Ramos (cell line): ENCODE measurements at regions not wholly inside any gene's neighbourhood (a gene's known extent, or its start where the extent isn't known, plus 50 kb on each side); places are given as distances from the start of the nearest gene placed in this dataset.

Source experiments
- in situ Hi-C: fragments of 300-500 bp; cut with MboI; formaldehyde crosslinking; loops from one replicate; pipeline ENCODE4 v1.14.3; 2022; ENCODE audit warnings: low sequenced_read_pairs; ENCODE audit not compliant: unreplicated experiment

DNA sequence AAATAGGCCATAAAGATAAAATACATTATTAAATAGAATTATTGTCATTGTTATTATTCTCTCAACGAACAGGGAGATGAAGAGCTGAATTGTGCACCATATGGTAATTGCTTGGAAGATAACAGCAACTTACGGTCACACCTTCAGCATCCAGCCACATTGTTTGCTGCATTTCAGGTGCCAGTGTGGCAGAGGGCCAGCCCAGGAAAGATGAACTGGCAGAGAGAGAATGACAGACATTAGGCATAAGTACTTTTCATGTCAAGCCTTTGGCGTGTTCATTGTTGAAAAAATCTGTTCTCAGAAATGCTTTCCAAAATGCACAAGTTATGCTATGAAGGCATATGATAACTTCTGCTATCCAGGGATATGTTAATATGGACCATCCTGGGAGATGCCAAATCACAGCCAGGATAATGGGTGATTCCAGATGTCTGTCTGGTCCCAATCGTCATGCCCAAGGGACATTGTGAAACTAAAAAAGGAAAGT is 748.6 kb upstream of the PIK3C3 start:
- in situ Hi-C loops: no loop called here

DNA sequence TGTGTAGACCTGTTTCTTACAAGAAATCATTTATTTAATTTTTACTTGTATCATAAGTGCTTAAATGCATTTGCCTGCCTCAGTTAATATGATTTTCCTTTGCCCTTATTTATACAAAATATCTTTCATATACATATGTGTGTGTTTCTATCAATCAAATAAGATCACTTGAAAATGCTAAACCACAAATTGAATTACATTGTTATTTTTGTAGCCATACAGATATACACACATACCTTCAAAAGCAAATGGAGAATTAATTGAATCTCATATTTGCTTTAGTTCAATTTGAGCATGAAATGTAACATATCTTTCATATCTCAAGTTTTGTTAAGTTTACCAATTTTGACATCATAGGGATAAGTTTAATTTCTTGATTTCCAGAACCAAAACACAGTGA is 755.8 kb upstream of the PIK3C3 start:
- in situ Hi-C loops: no loop called here

DNA sequence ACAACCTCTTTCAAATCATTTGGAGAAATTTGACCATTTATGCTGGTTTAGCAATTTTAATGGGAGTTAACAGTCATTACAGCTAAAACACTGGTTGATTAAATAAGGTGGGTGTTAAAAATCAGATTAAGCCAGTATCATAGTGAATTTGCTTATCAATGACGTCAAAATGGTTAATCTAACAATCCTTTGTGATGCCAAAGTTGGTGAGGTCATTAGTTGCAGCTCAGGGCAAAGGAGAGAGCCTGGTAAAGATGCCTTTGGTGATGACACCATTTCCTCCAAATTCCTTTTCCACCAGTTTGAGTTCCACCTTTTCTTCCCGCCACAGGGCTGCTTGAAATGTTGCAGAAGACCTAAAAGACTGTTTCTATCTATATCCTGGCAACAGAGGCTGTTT is 757.1 kb upstream of the PIK3C3 start:
- in situ Hi-C loops: no loop called here

DNA sequence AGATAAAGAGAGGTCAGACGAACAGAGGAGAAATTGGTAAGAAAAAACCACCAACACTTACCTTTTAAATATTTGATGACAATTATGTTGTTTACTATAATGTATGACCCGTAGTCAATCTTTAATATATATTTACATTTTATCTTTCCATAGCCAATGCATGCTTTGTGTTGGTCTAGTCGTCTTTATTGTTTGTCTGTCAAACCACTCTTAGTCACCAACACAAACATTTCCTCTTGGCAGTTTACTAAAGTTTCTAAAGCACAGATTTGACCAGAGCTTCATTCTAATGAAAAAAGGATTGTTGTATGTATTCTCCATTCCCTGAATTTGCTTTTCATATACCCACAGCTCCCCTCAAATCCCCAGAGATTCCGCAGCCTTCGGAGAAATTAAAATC is 784.7 kb upstream of the PIK3C3 start:
- in situ Hi-C loops: no loop called here

DNA sequence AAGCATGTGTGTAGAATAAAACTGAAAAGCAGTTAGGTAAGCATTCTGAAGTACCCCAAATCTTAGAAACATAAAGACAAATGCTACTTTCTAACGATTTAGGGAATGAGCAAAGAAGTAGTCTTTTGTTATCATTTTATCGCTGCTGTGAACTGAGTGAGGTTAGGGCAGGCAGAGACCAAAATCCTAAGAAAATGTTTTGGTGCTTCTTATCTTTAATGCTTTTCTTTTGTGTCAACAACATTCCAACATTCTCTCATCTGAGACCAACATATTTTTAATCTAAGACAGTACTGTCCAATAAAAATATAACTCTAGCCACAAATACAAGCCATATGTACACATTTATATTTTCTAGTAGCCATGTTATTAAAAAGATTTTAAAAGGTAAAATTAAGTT is 789.4 kb upstream of the PIK3C3 start:
- in situ Hi-C loops: no loop called here

DNA sequence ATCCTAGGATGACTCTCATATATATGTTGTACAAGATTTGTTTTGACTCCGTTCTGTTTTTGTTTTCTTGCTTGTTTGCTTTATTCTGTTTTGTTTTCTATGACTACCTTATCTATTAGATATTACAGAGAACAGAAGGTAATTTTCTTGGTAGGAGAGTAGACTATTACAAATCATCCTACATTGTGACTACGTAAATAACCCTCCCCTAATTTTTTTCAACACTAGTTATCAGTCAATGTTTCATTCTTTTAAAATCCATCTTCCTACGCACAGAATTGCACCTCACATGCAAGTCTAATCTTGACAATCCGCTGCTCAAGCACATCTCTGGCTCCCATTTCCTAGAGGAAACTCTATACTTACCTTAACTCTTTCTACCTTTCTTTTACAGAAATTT is 792.3 kb upstream of the PIK3C3 start:
- in situ Hi-C loops: no loop called here

DNA sequence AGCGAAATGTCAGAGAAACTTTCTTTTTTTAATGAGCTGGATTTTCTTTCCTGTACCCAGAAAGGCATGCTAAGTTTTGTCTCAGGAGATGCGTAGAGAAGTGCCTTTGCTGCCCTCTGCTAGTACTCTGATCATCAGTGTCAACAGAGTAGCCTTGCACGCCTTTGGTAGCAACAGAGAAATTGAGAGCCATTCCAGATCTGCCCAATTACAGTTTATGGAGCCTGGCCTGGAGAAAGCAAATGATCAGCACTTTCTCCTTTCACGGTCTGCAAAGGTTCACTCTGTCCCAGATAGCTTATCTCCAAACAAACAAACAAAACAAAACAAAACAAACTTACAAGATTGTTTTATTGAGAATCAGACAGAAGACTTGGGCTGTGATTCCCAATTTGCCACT is 792.8 kb upstream of the PIK3C3 start:
- in situ Hi-C loops: no loop called here

DNA sequence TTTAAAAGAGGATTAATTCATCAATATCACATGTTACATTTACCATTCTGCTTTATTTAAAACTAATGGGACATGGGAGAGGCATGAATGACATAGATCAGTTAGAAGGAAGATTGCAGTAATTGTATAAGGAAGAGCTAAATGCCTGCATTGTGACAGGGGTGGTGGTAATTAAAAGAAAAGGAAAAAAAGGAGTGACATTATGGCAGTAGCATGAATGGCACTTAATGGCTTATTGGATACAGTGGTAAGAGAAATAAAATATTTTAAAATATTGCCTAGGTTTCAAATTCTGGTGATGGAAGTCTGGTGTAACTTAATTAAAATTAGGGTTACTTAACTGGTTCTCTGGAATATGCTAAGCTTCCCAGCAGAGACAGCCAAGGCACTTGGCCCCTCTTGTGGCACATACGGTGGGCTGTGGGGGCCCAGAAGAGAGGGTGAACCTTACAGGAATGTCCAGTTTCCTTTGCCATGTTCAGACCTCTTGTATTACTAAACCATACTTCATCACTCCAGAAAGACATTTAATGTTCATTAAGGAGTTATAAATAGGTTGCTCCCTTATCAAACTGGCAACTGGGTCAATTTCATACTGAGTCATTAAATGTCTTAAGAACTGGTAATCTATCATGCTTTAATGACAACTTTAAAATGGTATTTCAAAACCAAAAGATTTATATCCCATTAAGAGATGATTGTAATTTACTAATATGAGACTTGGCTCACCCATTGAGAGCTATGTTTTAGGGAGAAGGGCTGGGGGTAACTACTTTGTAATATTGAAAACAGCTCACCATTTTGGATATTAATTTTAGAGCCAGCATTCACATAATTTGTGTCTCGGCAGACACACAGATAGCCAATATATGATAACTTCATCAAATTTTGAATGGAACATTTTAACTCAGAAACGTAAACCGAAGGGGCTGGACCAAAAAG is 798.9 kb upstream of the PIK3C3 start:
- in situ Hi-C loops: no loop called here

DNA sequence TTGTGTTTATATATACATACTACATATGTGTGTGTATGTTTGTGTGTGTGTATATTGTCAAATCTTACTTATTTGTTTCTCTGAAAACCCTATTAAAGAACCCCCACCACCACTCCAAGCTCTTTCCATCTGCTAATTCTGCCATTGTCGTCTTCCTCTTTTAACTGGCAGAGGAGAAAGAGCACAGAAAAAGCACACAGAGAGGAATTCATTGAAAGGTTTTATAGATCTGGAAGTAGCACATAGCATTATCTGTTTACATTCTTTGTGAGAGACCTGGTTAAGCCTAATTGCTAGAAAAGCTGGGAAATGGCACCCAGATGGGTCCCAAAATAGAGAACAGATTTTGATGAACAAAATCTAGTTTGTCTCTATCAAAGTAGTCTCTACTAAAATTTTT is 800.0 kb upstream of the PIK3C3 start:
- in situ Hi-C loops: no loop called here

DNA sequence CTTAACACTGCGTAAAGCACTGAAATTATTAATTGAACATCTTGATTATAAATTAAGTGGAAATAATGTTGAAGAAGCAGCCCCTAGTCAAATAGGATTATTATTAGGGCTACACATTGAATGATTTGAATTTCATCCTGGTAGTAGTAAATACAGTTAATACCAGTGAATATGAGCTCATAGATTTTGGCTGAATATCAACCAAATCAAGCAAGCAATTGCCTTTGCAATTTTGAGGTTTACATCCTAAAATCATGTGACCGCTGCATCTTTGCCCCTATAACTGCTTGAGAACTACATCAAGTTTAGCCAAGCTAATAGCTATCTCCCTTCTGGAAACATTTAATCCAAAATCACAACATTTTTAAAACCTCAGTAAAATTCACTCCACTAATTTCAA is 801.2 kb upstream of the PIK3C3 start:
- in situ Hi-C loops: no loop called here

DNA sequence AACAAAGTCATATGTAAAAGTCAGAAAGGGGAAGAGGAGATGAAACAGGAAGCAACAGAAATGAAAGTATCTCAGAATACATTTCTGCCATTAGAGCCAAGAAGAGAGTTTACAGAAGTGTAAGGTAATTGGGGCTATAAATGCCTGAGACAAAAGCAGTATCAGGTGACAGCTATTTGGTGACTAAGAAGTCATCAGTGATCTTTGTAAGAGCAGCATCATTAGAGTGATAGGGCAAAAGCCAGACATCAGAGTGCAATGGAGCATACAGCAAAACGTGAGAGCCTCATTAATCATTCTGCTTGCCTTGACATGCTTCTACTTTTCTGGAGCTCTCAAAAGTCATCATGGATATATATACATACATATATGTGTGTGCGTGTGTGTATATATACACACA is 804.7 kb upstream of the PIK3C3 start:
- in situ Hi-C loops: no loop called here

DNA sequence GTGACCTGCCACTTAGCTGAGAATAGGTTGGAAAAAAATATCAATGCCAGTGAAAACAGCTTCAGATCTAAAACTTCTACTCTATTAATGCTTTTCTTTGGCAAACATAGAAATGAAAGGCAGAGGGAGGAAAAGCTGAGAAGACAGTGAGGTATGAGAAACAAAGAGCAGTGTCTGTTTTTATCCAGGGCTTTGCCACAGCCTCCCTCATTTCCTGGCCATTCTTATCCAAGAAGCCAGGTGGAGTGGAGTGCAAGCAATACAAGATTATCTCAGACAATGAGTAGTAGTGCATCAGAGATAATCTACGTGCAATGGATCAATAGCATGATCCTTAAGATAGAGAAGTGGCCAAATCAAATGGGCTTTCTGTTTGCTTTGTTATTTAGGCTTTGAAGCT is 808.7 kb upstream of the PIK3C3 start:
- in situ Hi-C loops: no loop called here

DNA sequence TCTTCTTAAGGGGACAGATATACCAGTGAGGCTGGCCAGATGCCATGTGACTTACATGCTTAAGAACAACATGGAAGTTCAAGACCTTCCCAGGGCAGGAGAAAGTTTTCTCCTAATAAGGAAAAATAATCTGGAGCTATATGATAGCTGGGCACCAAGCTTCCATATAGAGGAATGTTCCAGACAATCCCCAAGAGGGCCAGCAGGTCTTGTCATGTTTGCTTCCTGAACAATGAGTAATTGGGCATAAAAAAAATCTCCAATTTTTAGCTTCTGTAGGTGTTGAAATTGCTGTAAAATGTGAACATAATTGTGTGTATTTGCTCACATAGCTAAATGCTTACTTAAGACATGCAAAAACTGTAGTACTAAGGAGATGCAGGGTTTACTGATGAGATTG is 809.5 kb upstream of the PIK3C3 start:
- in situ Hi-C loops: no loop called here

DNA sequence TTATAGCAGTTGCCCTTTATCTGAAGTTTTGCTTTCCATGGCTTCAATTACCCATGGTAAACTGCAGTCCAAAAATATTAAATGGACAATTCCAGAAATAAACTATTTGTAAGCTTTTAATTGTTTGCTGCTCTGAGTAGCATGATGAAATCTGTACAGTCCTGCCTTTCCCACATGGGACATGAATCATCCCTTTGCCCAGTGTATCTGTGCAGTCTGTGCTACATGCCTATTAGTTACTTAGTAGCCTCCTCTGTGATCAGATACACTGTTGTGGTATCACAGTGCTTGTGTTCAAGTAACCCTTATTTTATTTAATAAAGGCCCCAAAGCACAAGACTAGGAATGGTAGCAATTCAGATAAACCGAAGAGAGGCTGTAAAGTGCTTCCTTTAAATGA is 810.6 kb upstream of the PIK3C3 start:
- in situ Hi-C loops: no loop called here

DNA sequence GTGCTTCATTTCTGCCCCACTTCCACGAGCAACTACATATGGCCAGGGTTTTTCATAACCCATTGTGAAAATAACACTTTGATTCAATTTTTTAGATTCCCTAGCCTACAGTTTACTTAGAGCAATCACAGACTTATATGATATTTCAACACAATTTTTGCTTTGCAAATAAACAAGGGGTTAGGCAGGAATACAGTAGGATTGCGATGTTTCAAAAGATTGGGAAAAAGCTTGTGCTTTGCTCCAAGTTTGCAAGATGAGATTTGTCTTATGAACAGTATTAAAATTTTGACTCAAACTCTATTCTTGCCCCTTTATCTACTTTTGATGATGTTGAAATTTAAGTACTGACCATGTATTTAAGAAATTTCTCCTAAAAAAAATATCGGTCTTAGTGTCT is 814.5 kb upstream of the PIK3C3 start:
- in situ Hi-C loops: no loop called here

DNA sequence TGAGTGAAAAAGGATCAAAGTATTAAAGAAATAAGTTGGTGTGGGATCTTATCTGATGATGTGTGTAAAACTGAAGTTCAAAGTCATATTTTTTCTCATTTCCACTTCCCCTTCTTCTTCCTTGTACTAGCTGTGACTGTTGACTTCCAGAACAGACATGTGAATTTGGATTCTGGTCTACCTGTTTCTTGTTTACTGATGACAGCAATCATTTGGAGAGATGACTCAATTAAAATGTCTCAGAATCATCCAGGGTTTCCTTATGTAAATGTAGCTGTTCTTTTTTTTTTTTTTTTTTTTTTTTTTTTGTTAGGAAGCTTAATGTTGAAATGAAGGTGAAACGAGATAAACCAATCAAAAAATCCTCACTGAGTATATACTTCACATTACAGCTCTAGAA is 819.9 kb upstream of the PIK3C3 start:
- in situ Hi-C loops: no loop called here

DNA sequence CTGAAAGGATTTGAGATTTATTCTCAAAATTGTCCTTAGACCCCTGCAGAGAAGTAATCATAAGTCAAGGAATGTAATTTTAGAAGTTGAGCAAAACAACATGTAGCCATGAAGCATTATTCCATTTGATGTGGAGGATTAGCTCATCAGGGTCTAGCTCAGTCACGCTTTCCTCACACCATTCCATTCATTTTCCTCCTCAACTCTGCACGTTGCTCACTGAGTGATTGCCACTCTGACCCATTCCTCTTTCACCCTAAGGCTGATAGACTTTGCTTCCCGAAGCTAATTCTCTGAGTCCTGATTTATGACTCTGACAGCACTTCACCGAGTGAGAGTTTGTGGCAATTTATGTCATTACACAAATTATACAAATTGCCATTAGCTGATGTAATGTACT is 820.6 kb upstream of the PIK3C3 start:
- in situ Hi-C loops: no loop called here

DNA sequence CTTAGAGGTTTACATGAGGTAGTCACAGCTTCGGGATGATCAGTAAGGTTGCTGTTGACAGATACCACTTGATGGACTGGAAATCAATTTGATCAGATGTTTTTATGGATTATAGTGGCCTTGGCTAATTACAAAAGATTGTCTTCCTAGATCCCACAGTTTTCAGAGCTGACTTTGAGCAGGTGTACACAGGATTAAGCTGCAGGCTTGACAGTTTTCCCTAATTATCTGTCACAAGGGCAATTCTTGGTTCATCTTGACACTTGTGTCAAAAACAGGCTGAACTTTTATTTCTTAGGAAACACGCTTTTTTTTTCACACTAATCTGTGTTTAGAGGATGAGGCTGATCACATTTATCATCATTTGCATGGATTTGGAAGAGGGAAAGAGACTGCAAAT is 824.0 kb upstream of the PIK3C3 start:
- in situ Hi-C loops: no loop called here

DNA sequence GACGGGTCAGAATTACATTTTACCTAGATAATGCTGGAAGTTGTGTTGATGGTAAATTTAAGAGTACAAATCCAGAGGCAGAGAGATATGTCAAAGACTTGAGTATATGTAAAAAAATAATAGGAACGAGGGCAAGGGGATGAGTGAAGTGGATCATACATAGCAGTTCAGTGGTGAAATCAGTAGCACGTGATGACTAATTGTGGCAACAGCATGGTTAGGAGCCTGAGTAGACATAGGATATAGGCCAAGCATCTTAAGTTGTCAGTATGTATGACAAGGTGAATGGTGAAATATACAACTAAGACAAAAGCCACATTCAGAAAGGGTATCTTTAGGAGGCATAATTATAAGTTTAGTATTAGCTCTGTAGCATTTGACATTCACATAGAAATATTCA is 826.5 kb upstream of the PIK3C3 start:
- in situ Hi-C loops: no loop called here

DNA sequence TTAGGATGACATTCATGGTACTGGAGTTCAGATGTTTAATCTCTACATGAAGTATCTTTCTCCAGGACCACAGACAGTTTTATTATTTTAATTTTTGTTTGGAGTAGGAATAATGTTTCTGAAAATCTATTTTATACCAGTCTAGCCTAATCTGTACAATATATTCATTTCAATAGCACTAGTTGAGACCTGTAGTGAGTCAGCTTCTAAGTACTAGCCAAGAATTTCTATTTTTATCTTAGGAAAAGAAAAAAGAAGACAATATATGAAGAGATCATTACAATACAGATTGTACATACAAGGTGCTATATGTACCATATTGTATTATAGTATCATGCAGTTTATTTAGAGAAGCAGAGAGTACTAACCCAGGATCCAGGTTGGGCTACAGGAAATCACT is 826.9 kb upstream of the PIK3C3 start:
- in situ Hi-C loops: no loop called here

DNA sequence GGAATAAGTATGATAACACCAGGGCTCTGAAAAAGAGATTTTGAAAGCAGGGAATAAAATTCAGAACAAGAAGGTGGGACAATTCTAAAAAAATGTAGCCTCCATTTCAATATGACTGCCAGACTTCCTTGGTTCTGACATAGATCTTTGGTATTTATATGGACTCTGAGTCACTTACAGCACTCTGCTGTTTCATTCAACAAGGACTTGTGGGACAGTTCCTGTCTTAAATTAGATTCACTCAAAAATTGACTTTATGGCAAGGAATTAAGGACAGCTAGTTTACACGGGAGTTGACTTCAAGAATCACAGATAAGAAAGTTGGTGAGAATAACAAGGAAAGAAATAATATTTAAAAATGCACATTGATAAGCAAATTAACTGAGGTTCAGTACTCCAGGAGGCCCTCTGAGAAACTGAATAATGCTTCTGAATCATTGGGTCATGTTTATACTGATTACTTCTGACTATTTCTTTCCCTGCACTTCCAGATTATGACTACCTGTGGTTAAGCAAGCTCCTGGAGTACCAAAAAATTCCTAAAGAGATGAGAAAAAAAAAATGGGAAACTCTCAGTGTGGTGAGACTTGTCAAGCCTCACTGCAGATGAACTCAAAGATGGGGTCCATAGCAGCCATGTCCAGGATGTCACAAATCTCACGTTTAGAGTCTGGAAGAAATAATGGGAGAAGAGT is 828.3 kb upstream of the PIK3C3 start:
- in situ Hi-C loops: no loop called here
